ENCODE measurements at regions not wholly inside any gene's neighbourhood (a gene's known extent, or its start where the extent isn't known, plus 50 kb on each side); places are given as distances from the start of the nearest gene placed in this dataset.

DNA sequence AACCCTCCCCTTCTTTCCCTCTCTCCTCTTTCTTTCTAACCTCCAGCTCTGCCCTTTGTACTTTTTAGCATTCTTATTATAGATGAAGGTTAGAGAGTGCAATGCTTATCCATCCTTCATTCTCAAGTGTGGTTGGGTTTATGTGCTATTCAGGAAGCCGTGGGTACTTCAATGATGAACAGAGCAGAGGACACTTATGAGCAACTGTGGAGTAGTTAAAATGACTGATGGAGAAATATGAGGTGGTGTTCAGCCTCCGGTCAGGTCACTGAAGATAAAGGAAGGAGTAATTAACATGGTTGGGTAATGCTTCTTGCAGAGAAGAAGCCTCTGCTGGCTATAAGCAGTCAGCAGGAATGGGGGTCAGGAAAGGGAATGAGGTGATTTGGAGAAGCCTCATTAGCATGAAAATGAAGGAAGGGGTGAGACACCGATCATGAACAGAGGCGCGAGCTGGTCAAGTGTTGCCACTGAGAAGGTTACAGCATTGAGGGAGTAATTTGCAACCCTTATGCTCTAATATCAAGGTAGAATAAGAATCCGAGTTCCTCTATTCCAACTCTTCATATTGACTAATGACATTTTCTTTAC is 174.7 kb downstream of the LPIN1 start:
- no peak overlapping the region for H3K27ac ChIP-seq
- no peak overlapping the region for H3K4me3 ChIP-seq
- H3K36me3 ChIP-seq, result no peaks in the 10 kb centered on the region
- WGBS, 2 donors, result 74 to 83% methylated on average over 6 of the region's 6 CpGs
- no peaks in the 10 kb centered on the region for H3K4me1 ChIP-seq
- TF ChIP-seq EP300 (IDR thresholded peaks at IDR 0.05) (no peak), POLR2A (IDR thresholded peaks at IDR 0.05) (no peak)
- TF ChIP-seq, protein P1, sequence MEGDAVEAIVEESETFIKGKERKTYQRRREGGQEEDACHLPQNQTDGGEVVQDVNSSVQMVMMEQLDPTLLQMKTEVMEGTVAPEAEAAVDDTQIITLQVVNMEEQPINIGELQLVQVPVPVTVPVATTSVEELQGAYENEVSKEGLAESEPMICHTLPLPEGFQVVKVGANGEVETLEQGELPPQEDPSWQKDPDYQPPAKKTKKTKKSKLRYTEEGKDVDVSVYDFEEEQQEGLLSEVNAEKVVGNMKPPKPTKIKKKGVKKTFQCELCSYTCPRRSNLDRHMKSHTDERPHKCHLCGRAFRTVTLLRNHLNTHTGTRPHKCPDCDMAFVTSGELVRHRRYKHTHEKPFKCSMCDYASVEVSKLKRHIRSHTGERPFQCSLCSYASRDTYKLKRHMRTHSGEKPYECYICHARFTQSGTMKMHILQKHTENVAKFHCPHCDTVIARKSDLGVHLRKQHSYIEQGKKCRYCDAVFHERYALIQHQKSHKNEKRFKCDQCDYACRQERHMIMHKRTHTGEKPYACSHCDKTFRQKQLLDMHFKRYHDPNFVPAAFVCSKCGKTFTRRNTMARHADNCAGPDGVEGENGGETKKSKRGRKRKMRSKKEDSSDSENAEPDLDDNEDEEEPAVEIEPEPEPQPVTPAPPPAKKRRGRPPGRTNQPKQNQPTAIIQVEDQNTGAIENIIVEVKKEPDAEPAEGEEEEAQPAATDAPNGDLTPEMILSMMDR (IDR thresholded peaks at IDR 0.05), result no peak
- no peak for DNase-seq (ENCODE audit: low spot score in 2 of 2)
- no peaks in the 10 kb centered on the region for H3K27me3 ChIP-seq
- H3K9me3 ChIP-seq, result no peaks in the 10 kb centered on the region

DNA sequence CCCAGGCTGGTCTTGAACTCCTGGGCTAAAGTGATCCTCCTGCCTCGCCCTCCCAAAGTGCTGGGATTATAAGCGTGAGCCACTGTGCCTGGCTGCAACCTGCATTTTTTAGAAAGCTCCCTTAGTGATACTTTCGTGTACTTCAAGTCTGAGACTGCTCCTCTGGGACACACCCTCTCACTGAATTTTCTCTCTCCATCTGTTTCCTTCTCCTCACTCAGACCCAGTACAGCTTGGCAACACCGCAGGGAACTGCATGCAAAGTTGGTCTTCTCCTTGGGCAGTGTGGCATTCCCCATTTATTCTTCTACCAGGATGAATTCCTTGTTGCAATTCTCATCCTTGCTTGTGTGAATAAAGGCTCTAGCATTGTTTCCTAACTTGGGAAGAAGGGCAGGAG is 175.9 kb downstream of the LPIN1 start:
- H3K9me3 ChIP-seq, result no peaks in the 10 kb centered on the region
- no peaks in the 10 kb centered on the region for H3K4me1 ChIP-seq
- H3K4me3 ChIP-seq, result no peak overlapping the region
- H3K36me3 ChIP-seq, result no peaks in the 10 kb centered on the region
- 84 to 91% methylated on average over 4 of the region's 4 CpGs for WGBS, 2 donors
- TF ChIP-seq, protein P1 (IDR thresholded peaks at IDR 0.05), result no peak
- no peak for TF ChIP-seq EP300 (IDR thresholded peaks at IDR 0.05)
- no peak for TF ChIP-seq POLR2A (IDR thresholded peaks at IDR 0.05)
- DNase-seq (ENCODE audit: low spot score in 2 of 2), result no peak
- no peak overlapping the region for H3K27ac ChIP-seq
- no peaks in the 10 kb centered on the region for H3K27me3 ChIP-seq

DNA sequence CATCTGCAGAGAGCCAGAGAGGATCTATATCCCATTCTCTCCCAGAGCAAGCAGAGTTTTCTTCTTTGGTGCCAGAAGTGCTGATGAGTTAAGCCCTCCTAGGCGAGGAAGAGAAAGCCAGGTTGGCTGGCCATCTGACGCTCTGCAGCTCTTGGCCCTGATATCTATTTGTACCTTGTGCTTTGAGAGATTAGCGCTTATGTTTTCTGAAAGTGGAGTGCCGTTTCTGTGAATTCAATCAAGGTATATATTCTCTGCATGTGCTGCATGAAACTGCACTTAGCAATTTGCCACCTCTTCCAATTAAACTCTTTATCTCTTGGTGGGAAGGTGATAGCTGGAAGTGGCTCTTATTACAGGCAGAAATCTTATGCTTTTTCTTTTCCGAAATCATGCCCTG is 177.5 kb downstream of the LPIN1 start:
- Histone ChIP-seq H3K4me1 (no peaks in the 10 kb centered on the region), H3K27me3 (no peaks in the 10 kb centered on the region), H3K4me3 (no peak overlapping the region), H3K27ac (no peak overlapping the region), H3K36me3 (no peaks in the 10 kb centered on the region), H3K9me3 (no peaks in the 10 kb centered on the region)
- no peak for DNase-seq (ENCODE audit: low spot score in 2 of 2)
- WGBS, 2 donors, result 84 to 86% methylated on average over 5 of the region's 5 CpGs
- no peak for TF ChIP-seq POLR2A (IDR thresholded peaks at IDR 0.05)
- TF ChIP-seq EP300 (IDR thresholded peaks at IDR 0.05), result no peak
- TF ChIP-seq, protein P1 (IDR thresholded peaks at IDR 0.05), result no peak

DNA sequence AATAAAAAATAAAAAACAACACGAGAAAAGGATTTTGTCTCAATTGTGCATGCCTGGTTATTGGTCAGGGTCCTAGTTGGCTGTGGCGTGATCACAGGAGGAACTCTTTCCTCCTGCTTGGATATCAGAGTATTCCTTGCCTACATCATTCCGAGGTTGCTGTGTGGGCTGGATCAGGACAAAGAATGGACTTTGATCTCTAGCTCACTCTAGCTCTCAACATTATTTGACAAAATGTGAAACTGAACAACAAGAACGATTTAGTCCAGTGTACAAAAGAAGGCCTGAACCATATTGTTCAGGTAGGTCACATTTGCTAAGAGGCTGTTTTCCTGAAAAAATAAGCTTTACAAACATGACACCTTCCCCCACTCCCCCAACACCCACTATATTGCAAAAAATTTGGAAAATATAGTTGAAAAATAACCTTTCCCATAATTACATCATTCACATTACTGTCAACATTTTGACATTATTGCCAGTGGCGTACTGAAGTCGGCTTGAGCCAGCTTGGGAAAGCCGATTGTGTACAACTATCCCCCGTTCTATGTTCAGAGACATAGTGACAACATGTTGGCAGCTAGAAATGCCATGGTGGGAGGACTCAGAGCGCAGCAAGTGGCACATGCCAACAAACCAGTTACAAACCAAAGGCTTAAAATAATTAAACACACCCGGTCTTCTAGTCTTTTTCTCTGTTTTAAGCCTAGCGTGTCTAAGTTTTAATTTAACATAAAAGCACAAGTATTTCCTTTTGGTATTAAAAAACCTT is 179.0 kb downstream of the LPIN1 start:
- TF ChIP-seq POLR2A (IDR thresholded peaks at IDR 0.05) (no peak), EP300 (IDR thresholded peaks at IDR 0.05) (no peak)
- TF ChIP-seq, protein P1 (IDR thresholded peaks at IDR 0.05), result no peak
- WGBS, 2 donors, result 84 to 87% methylated on average over 11 of the region's 11 CpGs

DNA sequence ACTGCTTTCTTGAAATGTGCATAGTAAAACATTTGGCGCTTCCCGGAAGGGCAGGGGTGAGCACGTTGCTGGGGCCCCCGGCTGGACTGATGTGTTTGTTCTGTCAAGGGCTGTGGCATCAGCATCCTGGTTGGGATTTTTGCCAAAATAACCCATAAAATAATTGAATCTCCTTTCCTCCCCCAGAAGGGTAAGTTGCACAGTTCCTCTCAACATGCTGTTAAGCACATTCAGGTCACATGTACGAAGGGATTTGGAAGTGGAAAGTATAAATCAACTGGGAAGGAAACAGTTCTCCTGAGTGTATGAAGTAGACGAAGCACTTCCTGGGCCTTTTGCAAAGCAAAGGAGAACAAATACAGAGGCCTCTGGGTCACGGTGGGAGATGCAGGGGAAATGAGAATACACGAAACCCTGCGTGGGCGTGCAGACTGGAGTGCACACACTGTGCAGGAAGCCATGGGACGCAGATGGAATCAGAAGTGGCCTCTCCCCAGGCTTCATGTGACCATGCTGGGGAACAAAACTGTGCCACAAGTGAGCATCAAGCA is 183.9 kb downstream of the LPIN1 start:
- DNase-seq (ENCODE audit: low spot score in 2 of 2), result no peak
- WGBS, 2 donors, result 37 to 38% methylated on average over 11 of the region's 11 CpGs
- H3K36me3 ChIP-seq, result no peaks in the 10 kb centered on the region
- H3K4me3 ChIP-seq, result no peak overlapping the region
- H3K4me1 ChIP-seq, result peaks cover 0 to 8% (median 0%) of the 10 kb centered on the region in 4 donors
- TF ChIP-seq EP300 (IDR thresholded peaks at IDR 0.05), result no peak
- TF ChIP-seq, protein P1 (IDR thresholded peaks at IDR 0.05), result no peak
- TF ChIP-seq POLR2A (IDR thresholded peaks at IDR 0.05), result no peak
- H3K27me3 ChIP-seq, result no peaks in the 10 kb centered on the region
- no peaks in the 10 kb centered on the region for H3K9me3 ChIP-seq
- H3K27ac ChIP-seq, result no peak overlapping the region

More for the DNA sequence above, 179.0 kb downstream of the LPIN1 start:
- Histone ChIP-seq H3K27me3 (no peaks in the 10 kb centered on the region), H3K27ac (no peak overlapping the region), H3K36me3 (no peaks in the 10 kb centered on the region), H3K9me3 (no peaks in the 10 kb centered on the region), H3K4me1 (peaks cover 0 to 6% (median 0%) of the 10 kb centered on the region in 4 donors), H3K4me3 (no peak overlapping the region)
- DNase-seq (ENCODE audit: low spot score in 2 of 2), result no peak

Measured in tibial nerve (tissue), 4 donors.